HEK293 (cell line): ENCODE measurements at regions not wholly inside any gene's neighbourhood (a gene's known extent, or its start where the extent isn't known, plus 50 kb on each side); places are given as distances from the start of the nearest gene placed in this dataset.

Experiments
- AEBP2 ChIP-seq: fragments of 450-650 bp; formaldehyde crosslinking; IDR thresholded peaks from 2 replicates; pipeline ENCODE4 v1.5.1; 2016; ENCODE audit warnings: missing biosample characterization, missing genetic modification characterization, borderline replicate concordance
- GLI2 ChIP-seq: fragments of 450-650 bp; formaldehyde crosslinking; IDR thresholded peaks from 2 replicates; pipeline ENCODE4; 2017; ENCODE audit warnings: missing biosample characterization, missing genetic modification characterization, low read depth, borderline replicate concordance
- GLI4 ChIP-seq: fragments of 450-650 bp; formaldehyde crosslinking; IDR thresholded peaks from 2 replicates; pipeline ENCODE4 v1.5.1; 2016; ENCODE audit warnings: missing biosample characterization, missing genetic modification characterization
- IKZF3 ChIP-seq: fragments of 450-650 bp; IDR thresholded peaks from 2 replicates; pipeline ENCODE4 v1.5.0; 2018; ENCODE audit warnings: missing biosample characterization, mild to moderate bottlenecking, missing genetic modification characterization, moderate library complexity
- KLF1 ChIP-seq: fragments of 450-650 bp; formaldehyde crosslinking; IDR thresholded peaks from 2 replicates; pipeline ENCODE4 v1.5.1; 2016; ENCODE audit warnings: missing biosample characterization, missing genetic modification characterization
- KLF17 ChIP-seq: fragments of 450-650 bp; formaldehyde crosslinking; IDR thresholded peaks from 2 replicates; pipeline ENCODE4 v1.5.1; 2016; ENCODE audit warnings: missing biosample characterization, missing genetic modification characterization
- MZF1 ChIP-seq: fragments of 450-650 bp; formaldehyde crosslinking; IDR thresholded peaks from 2 replicates; pipeline ENCODE4 v1.5.1; 2017; ENCODE audit warnings: missing biosample characterization, missing genetic modification characterization, borderline replicate concordance
- OVOL3 ChIP-seq: fragments of 450-650 bp; formaldehyde crosslinking; IDR thresholded peaks from 2 replicates; pipeline ENCODE4 v1.5.1; 2016; ENCODE audit warnings: missing biosample characterization, missing genetic modification characterization
- PATZ1 ChIP-seq: fragments of 450-650 bp; formaldehyde crosslinking; IDR thresholded peaks from 2 replicates; pipeline ENCODE4 v1.5.1; 2016; ENCODE audit warnings: missing biosample characterization, missing genetic modification characterization
- RBAK ChIP-seq: fragments of 450-650 bp; formaldehyde crosslinking; IDR thresholded peaks from 2 replicates; pipeline ENCODE4 v1.5.1; 2016; ENCODE audit warnings: missing biosample characterization, missing genetic modification characterization
- SETDB1 ChIP-seq: IDR thresholded peaks from one replicate; pipeline ENCODE4 v1.6.1; 2017; ENCODE audit warnings: mild to moderate bottlenecking, low read length, moderate library complexity, mixed read lengths; ENCODE audit not compliant: insufficient read length
- SP3 ChIP-seq: fragments of 450-650 bp; formaldehyde crosslinking; IDR thresholded peaks from 2 replicates; pipeline ENCODE4 v1.5.1; 2016; ENCODE audit warnings: missing biosample characterization, missing genetic modification characterization
- ZBTB48 ChIP-seq: fragments of 450-650 bp; formaldehyde crosslinking; IDR thresholded peaks from 2 replicates; pipeline ENCODE4 v1.5.1; 2016; ENCODE audit warnings: missing biosample characterization, missing genetic modification characterization
- ZBTB49 ChIP-seq: fragments of 450-650 bp; formaldehyde crosslinking; IDR thresholded peaks from 2 replicates; pipeline ENCODE4 v1.5.1; 2016; ENCODE audit warnings: missing biosample characterization, missing genetic modification characterization, low read depth
- ZFP37 ChIP-seq: fragments of 450-650 bp; formaldehyde crosslinking; IDR thresholded peaks from 2 replicates; pipeline ENCODE4 v1.5.1; 2016; ENCODE audit warnings: missing biosample characterization, missing genetic modification characterization
- ZFP69B ChIP-seq: fragments of 450-650 bp; formaldehyde crosslinking; IDR thresholded peaks from 2 replicates; pipeline ENCODE4 v1.5.1; 2016; ENCODE audit warnings: missing biosample characterization, missing genetic modification characterization
- ZIC2 ChIP-seq: fragments of 450-650 bp; formaldehyde crosslinking; IDR thresholded peaks from 2 replicates; pipeline ENCODE4 v1.5.1; 2016; ENCODE audit warnings: missing biosample characterization, missing genetic modification characterization
- ZNF132 ChIP-seq: fragments of 450-650 bp; formaldehyde crosslinking; IDR thresholded peaks from 2 replicates; pipeline ENCODE4 v1.5.1; 2017; ENCODE audit warnings: missing biosample characterization, missing genetic modification characterization, borderline replicate concordance
- ZNF175 ChIP-seq: fragments of 450-650 bp; formaldehyde crosslinking; IDR thresholded peaks from 2 replicates; pipeline ENCODE4 v1.5.1; 2016; ENCODE audit warnings: missing biosample characterization, missing genetic modification characterization
- ZNF184 ChIP-seq: fragments of 450-650 bp; IDR thresholded peaks from 2 replicates; pipeline ENCODE4 v1.5.1; 2018; ENCODE audit warnings: missing biosample characterization, mild to moderate bottlenecking, missing genetic modification characterization
- ZNF266 ChIP-seq: fragments of 450-650 bp; formaldehyde crosslinking; IDR thresholded peaks from 2 replicates; pipeline ENCODE4 v1.5.1; 2016; ENCODE audit warnings: missing biosample characterization, missing genetic modification characterization, low read depth
- ZNF280C ChIP-seq: fragments of 450-650 bp; formaldehyde crosslinking; IDR thresholded peaks from 2 replicates; pipeline ENCODE4 v1.5.1; 2016; ENCODE audit warnings: missing biosample characterization, missing genetic modification characterization
- ZNF37A ChIP-seq: fragments of 450-650 bp; IDR thresholded peaks from 2 replicates; pipeline ENCODE4 v1.5.1; 2018; ENCODE audit warnings: missing biosample characterization, missing genetic modification characterization
- ZNF394 ChIP-seq: fragments of 450-650 bp; formaldehyde crosslinking; IDR thresholded peaks from 2 replicates; pipeline ENCODE4 v1.5.1; 2016; ENCODE audit warnings: missing biosample characterization, missing genetic modification characterization, mild to moderate bottlenecking, moderate library complexity, borderline replicate concordance
- ZNF501 ChIP-seq: fragments of 450-650 bp; formaldehyde crosslinking; IDR thresholded peaks from 2 replicates; pipeline ENCODE4 v1.5.1; 2016; ENCODE audit warnings: missing biosample characterization, missing genetic modification characterization
- ZNF555 ChIP-seq: fragments of 450-650 bp; formaldehyde crosslinking; conservative IDR thresholded peaks from 2 replicates; pipeline ENCODE4 v1.5.1; 2017; ENCODE audit warnings: missing biosample characterization, mild to moderate bottlenecking, missing genetic modification characterization, inconsistent platforms
- ZNF585B ChIP-seq: fragments of 450-650 bp; formaldehyde crosslinking; IDR thresholded peaks from 2 replicates; pipeline ENCODE4 v1.5.1; 2016; ENCODE audit warnings: missing biosample characterization, missing genetic modification characterization
- ZNF596 ChIP-seq: fragments of 450-650 bp; IDR thresholded peaks from 2 replicates; pipeline ENCODE4 v1.5.0; 2018; ENCODE audit warnings: missing biosample characterization, mild to moderate bottlenecking, missing genetic modification characterization, moderate library complexity
- ZNF747 ChIP-seq: fragments of 450-650 bp; formaldehyde crosslinking; IDR thresholded peaks from 2 replicates; pipeline ENCODE4 v1.5.1; 2016; ENCODE audit warnings: missing biosample characterization, missing genetic modification characterization
- ZNF76 ChIP-seq: fragments of 450-650 bp; formaldehyde crosslinking; IDR thresholded peaks from 2 replicates; pipeline ENCODE4; 2016; ENCODE audit warnings: low read depth, missing biosample characterization, missing genetic modification characterization, borderline replicate concordance
- ZNF792 ChIP-seq: fragments of 450-650 bp; formaldehyde crosslinking; IDR thresholded peaks from 2 replicates; pipeline ENCODE4 v1.5.1; 2016; ENCODE audit warnings: missing biosample characterization, missing genetic modification characterization
- ZNF830 ChIP-seq: fragments of 450-650 bp; IDR thresholded peaks from 2 replicates; pipeline ENCODE4 v1.5.0; 2018; ENCODE audit warnings: missing biosample characterization, missing genetic modification characterization, low read depth, mild to moderate bottlenecking, moderate library complexity
- ZNF843 ChIP-seq: fragments of 450-650 bp; formaldehyde crosslinking; IDR thresholded peaks from 2 replicates; pipeline ENCODE4 v1.5.1; 2016; ENCODE audit warnings: missing biosample characterization, missing genetic modification characterization

GRCh38 chr10:36423821-36424248 is 701.6 kb upstream of the ANKRD30A start (continued):
- peak; percentile 96 for TF ChIP-seq IKZF3 (tag by site-specific recombination)
- peak; percentile 56; the same call in 1 of the 2 replicates for TF ChIP-seq ZNF76
- TF ChIP-seq ZNF175 (tag by site-specific recombination) = no peak
- TF ChIP-seq MZF1 (tag by site-specific recombination) = peak; percentile 79; the same call in 1 of the 2 replicates
- TF ChIP-seq ZNF184 (tag by site-specific recombination) = peak; percentile 50; the same call in 1 of the 2 replicates
- TF ChIP-seq ZBTB49 (tag by site-specific recombination) = peak; percentile 9; the same call in 1 of the 2 replicates
- no peak for TF ChIP-seq GLI4 (tag by site-specific recombination)
- peak; percentile 57; the same call in 1 of the 2 replicates for TF ChIP-seq ZNF394 (tag by site-specific recombination)
- TF ChIP-seq ZNF843 (tag by site-specific recombination) = peak; percentile 98
- TF ChIP-seq SP3 (tag by site-specific recombination) = no peak
- no peak for TF ChIP-seq ZNF280C
- no peak for TF ChIP-seq ZBTB48 (tag by site-specific recombination)
- no peak for TF ChIP-seq ZNF555 (tag by site-specific recombination)
- TF ChIP-seq ZNF266 (tag by site-specific recombination) = no peak; the same call in 1 of the 2 replicates
- TF ChIP-seq ZFP37 (tag by site-specific recombination) = 0 out of 2 replicates have a peak, but pooled peaks have one; percentile 35
- no peak for TF ChIP-seq ZNF747 (tag by site-specific recombination)
- peak; percentile 45; the same call in 1 of the 2 replicates for TF ChIP-seq KLF17 (tag by site-specific recombination)
- no peak for TF ChIP-seq ZNF792
- TF ChIP-seq ZIC2 = peak; percentile 88
- TF ChIP-seq KLF1 (tag by site-specific recombination) = peak; percentile 78
- no peak for TF ChIP-seq AEBP2 (tag by site-specific recombination)
- peak; percentile 84 for TF ChIP-seq ZFP69B (tag by site-specific recombination)
- TF ChIP-seq RBAK (tag by site-specific recombination) = no peak
- TF ChIP-seq ZNF132 = no peak
- TF ChIP-seq ZNF596 = peak; percentile 80
- no peak for TF ChIP-seq ZNF830
- TF ChIP-seq PATZ1 (tag by site-specific recombination) = peak; percentile 47; the same call in 1 of the 2 replicates
- TF ChIP-seq SETDB1 = no peak
- TF ChIP-seq ZNF585B = no peak
- no peak for TF ChIP-seq ZNF501
- peak; percentile 94 for TF ChIP-seq OVOL3 (tag by site-specific recombination)
- TF ChIP-seq GLI2 (tag by site-specific recombination) = peak; percentile 96
- no peak for TF ChIP-seq ZNF37A (tag by site-specific recombination)
